IgD-negative memory B cell (primary cell): ENCODE measurements at regions not wholly inside any gene's neighbourhood (a gene's known extent, or its start where the extent isn't known, plus 50 kb on each side); places are given as distances from the start of the nearest gene placed in this dataset.
"Not testable (repeated sequence)": the region's sequence is repeated elsewhere in the genome, so short reads cannot be mapped to it uniquely, and the experiment has no call there.

ENCODE experiments used
- H3K27ac Mint-ChIP-seq, 3 donors: one replicate each; pipeline ENCODE4 v1.8.0; 2020 to 2022; ENCODE audit warnings: mild to moderate bottlenecking in 3 of 3, mixed read lengths in 3 of 3, moderate library complexity in 1 of 3
- H3K27me3 Mint-ChIP-seq: one replicate; pipeline ENCODE4 v1.8.0; 2021; ENCODE audit warnings: mixed read lengths
- H3K36me3 Mint-ChIP-seq: one replicate; pipeline ENCODE4 v1.8.0; 2020; ENCODE audit warnings: mild to moderate bottlenecking, mixed read lengths
- H3K4me1 Mint-ChIP-seq, 3 donors: one replicate each; pipeline ENCODE4 v1.8.0; 2020 to 2022; ENCODE audit warnings: mixed read lengths in 3 of 3, mild to moderate bottlenecking in 1 of 3
- H3K4me3 Mint-ChIP-seq, 4 donors: one replicate each; pipeline ENCODE4 v1.8.0; 2020 to 2022; ENCODE audit warnings: mild to moderate bottlenecking in 4 of 4, mixed read lengths in 4 of 4, moderate library complexity in 3 of 4
- H3K9me3 Mint-ChIP-seq, 3 donors: one replicate each; pipeline ENCODE4 v1.8.0; 2020 to 2021; ENCODE audit warnings: mixed read lengths in 3 of 3, mild to moderate bottlenecking in 1 of 3

GRCh38 chr22:23459645-23460516 is 120.2 kb downstream of the IGLL1 start:
- peaks cover 29% of the 10 kb centered on the region for H3K27me3 Mint-ChIP-seq
- H3K4me3 Mint-ChIP-seq, H3K27ac Mint-ChIP-seq, H3K4me1 Mint-ChIP-seq, H3K9me3 Mint-ChIP-seq, H3K36me3 Mint-ChIP-seq: not testable (repeated sequence)

- Mint-ChIP-seq H3K27ac (no peak overlapping the region), H3K4me3 (no peak overlapping the region), H3K27me3 (peaks cover 27% of the 10 kb centered on the region)
Observed at GRCh38 chr22:23458663-23459541, 121.2 kb downstream of the IGLL1 start.

GRCh38 chr22:23457380-23457985 is 122.6 kb downstream of the IGLL1 start:
- Mint-ChIP-seq H3K27ac (peak overlapping the region in 1 of 3 donors; percentile 57), H3K4me1 (peaks cover 0 to 5% (median 4%) of the 10 kb centered on the region in 3 donors), H3K4me3 (peak overlapping the region in 2 of 4 donors; percentile 47 to 71), H3K36me3 (no peaks in the 10 kb centered on the region), H3K27me3 (peaks cover 26% of the 10 kb centered on the region), H3K9me3 (no peaks in the 10 kb centered on the region)

More at GRCh38 chr22:23458663-23459541, 121.2 kb downstream of the IGLL1 start:
- no peaks in the 10 kb centered on the region for H3K36me3 Mint-ChIP-seq
- no peaks in the 10 kb centered on the region for H3K9me3 Mint-ChIP-seq
- H3K4me1 Mint-ChIP-seq = peaks cover 0 to 5% (median 4%) of the 10 kb centered on the region in 3 donors

GRCh38 chr22:23456666-23457379 is 123.3 kb downstream of the IGLL1 start:
- not testable (repeated sequence) for H3K9me3 Mint-ChIP-seq, H3K4me1 Mint-ChIP-seq, H3K36me3 Mint-ChIP-seq, H3K27ac Mint-ChIP-seq
- H3K4me3 Mint-ChIP-seq = peak overlapping the region in 1 of 4 donors; percentile 47
- peaks cover 24% of the 10 kb centered on the region for H3K27me3 Mint-ChIP-seq

- not testable (repeated sequence) for H3K27ac Mint-ChIP-seq, H3K4me3 Mint-ChIP-seq, H3K9me3 Mint-ChIP-seq, H3K36me3 Mint-ChIP-seq, H3K4me1 Mint-ChIP-seq
- peaks cover 21% of the 10 kb centered on the region for H3K27me3 Mint-ChIP-seq
Observed at GRCh38 chr22:23454345-23454744, 125.7 kb downstream of the IGLL1 start.

GRCh38 chr22:23453277-23453676 is 126.8 kb downstream of the IGLL1 start:
- Mint-ChIP-seq H3K4me1 (peaks cover 0 to 4% (median 4%) of the 10 kb centered on the region in 3 donors), H3K27me3 (peaks cover 17% of the 10 kb centered on the region), H3K36me3 (no peaks in the 10 kb centered on the region), H3K4me3 (no peak overlapping the region), H3K27ac (no peak overlapping the region), H3K9me3 (no peaks in the 10 kb centered on the region)

- no peak overlapping the region for H3K27ac Mint-ChIP-seq
- no peaks in the 10 kb centered on the region for H3K9me3 Mint-ChIP-seq
Observed at GRCh38 chr22:23452231-23453010, 127.7 kb downstream of the IGLL1 start.

GRCh38 chr22:23451452-23452230 is 128.4 kb downstream of the IGLL1 start:
- H3K36me3 Mint-ChIP-seq, H3K4me3 Mint-ChIP-seq, H3K4me1 Mint-ChIP-seq: not testable (repeated sequence)

More at GRCh38 chr22:23452231-23453010, 127.7 kb downstream of the IGLL1 start:
- peaks cover 11% of the 10 kb centered on the region for H3K27me3 Mint-ChIP-seq
- H3K4me3 Mint-ChIP-seq = no peak overlapping the region
- peaks cover 0 to 4% (median 2%) of the 10 kb centered on the region in 3 donors for H3K4me1 Mint-ChIP-seq
- no peaks in the 10 kb centered on the region for H3K36me3 Mint-ChIP-seq

GRCh38 chr22:23450821-23451220 is 129.3 kb downstream of the IGLL1 start:
- H3K4me1 Mint-ChIP-seq, H3K4me3 Mint-ChIP-seq, H3K27me3 Mint-ChIP-seq, H3K9me3 Mint-ChIP-seq, H3K36me3 Mint-ChIP-seq, H3K27ac Mint-ChIP-seq: not testable (repeated sequence)

More at GRCh38 chr22:23451452-23452230, 128.4 kb downstream of the IGLL1 start:
- not testable (repeated sequence) for H3K9me3 Mint-ChIP-seq, H3K27me3 Mint-ChIP-seq, H3K27ac Mint-ChIP-seq

GRCh38 chr22:23450434-23450795 is 129.7 kb downstream of the IGLL1 start:
- peaks cover 3% of the 10 kb centered on the region for H3K36me3 Mint-ChIP-seq
- H3K27me3 Mint-ChIP-seq = no peaks in the 10 kb centered on the region
- peaks cover 0 to 6% (median 3%) of the 10 kb centered on the region in 3 donors for H3K9me3 Mint-ChIP-seq
- H3K27ac Mint-ChIP-seq = no peak overlapping the region
- H3K4me1 Mint-ChIP-seq = peaks cover 0 to 1% (median 0%) of the 10 kb centered on the region in 3 donors
- no peak overlapping the region for H3K4me3 Mint-ChIP-seq

- not testable (repeated sequence) for H3K4me1 Mint-ChIP-seq, H3K27ac Mint-ChIP-seq, H3K9me3 Mint-ChIP-seq, H3K27me3 Mint-ChIP-seq, H3K36me3 Mint-ChIP-seq, H3K4me3 Mint-ChIP-seq
Observed at GRCh38 chr22:23449748-23450433, 130.2 kb downstream of the IGLL1 start.

GRCh38 chr22:23448499-23449288 is 131.4 kb downstream of the IGLL1 start:
- not testable (repeated sequence) for H3K27me3 Mint-ChIP-seq, H3K4me1 Mint-ChIP-seq, H3K4me3 Mint-ChIP-seq, H3K36me3 Mint-ChIP-seq, H3K9me3 Mint-ChIP-seq, H3K27ac Mint-ChIP-seq
